Hepatocyte (in vitro differentiated cells): ENCODE measurements at regions not wholly inside any gene's neighbourhood (a gene's known extent, or its start where the extent isn't known, plus 50 kb on each side); places are given as distances from the start of the nearest gene placed in this dataset.

Experiments
- DNase-seq: peaks from one replicate; pipeline ENCODE4 v3.0.0-alpha.2; 2016; ENCODE audit warnings: low spot score
- H2AFZ ChIP-seq: fragments of 200-600 bp; sonication (generic); 2 replicates; pipeline ENCODE4 v1.6.0; 2016; ENCODE audit warnings: antibody characterized with exemption, mild to moderate bottlenecking
- H3K27ac ChIP-seq: fragments of 200-600 bp; sonication (generic); 2 replicates; pipeline ENCODE4 v1.5.1; 2016; ENCODE audit warnings: mild to moderate bottlenecking
- H3K27me3 ChIP-seq: fragments of 200-600 bp; sonication (generic); 2 replicates; pipeline ENCODE4 v1.6.1; 2016
- H3K36me3 ChIP-seq: fragments of 200-600 bp; sonication (generic); replicated peaks from 2 replicates; pipeline ENCODE4 v1.5.1; 2016; ENCODE audit warnings: low read depth; ENCODE audit not compliant: insufficient read depth
- H3K4me1 ChIP-seq: fragments of 200-600 bp; sonication (generic); 2 replicates; pipeline ENCODE4 v1.5.1; 2016; ENCODE audit warnings: mild to moderate bottlenecking, moderate library complexity; ENCODE audit not compliant: insufficient read depth
- H3K4me2 ChIP-seq: fragments of 200-600 bp; sonication (generic); 2 replicates; pipeline ENCODE4 v1.6.0; 2016
- H3K4me3 ChIP-seq: fragments of 200-600 bp; sonication (generic); 2 replicates; pipeline ENCODE4 v1.5.1; 2016; ENCODE audit warnings: mild to moderate bottlenecking
- H3K79me2 ChIP-seq: fragments of 200-600 bp; sonication (generic); 2 replicates; pipeline ENCODE4 v1.6.0; 2017; ENCODE audit warnings: mild to moderate bottlenecking
- H3K9me2 ChIP-seq: fragments of 200-600 bp; sonication (generic); replicated peaks from 2 replicates; pipeline ENCODE4 v1.6.0; 2017; ENCODE audit warnings: mild to moderate bottlenecking; ENCODE audit not compliant: insufficient read depth
- H3K9me3 ChIP-seq: fragments of 200-600 bp; sonication (generic); 2 replicates; pipeline ENCODE4 v1.5.1; 2016; ENCODE audit warnings: low read depth, mild to moderate bottlenecking
- H4K20me1 ChIP-seq: fragments of 200-600 bp; sonication (generic); 2 replicates; pipeline ENCODE4 v1.6.0; 2016; ENCODE audit warnings: mild to moderate bottlenecking; ENCODE audit not compliant: insufficient read depth, poor library complexity, severe bottlenecking
- CTCF ChIP-seq: fragments of 200-600 bp; sonication (generic); IDR thresholded peaks from 2 replicates; pipeline ENCODE4 v1.5.1; 2016; ENCODE audit warnings: antibody characterized with exemption, mild to moderate bottlenecking; ENCODE audit not compliant: poor library complexity
- EZH2 ChIP-seq: fragments of 200-600 bp; sonication (generic); IDR thresholded peaks from 2 replicates; pipeline ENCODE4 v1.6.1; 2016; ENCODE audit warnings: antibody characterized with exemption, mild to moderate bottlenecking, borderline replicate concordance
- EZH2phosphoT487 ChIP-seq: fragments of 200-600 bp; sonication (generic); IDR thresholded peaks from one replicate; pipeline ENCODE4 v1.6.1; 2018; ENCODE audit warnings: antibody characterized with exemption, mild to moderate bottlenecking, low read depth, moderate library complexity; ENCODE audit not compliant: unreplicated experiment, severe bottlenecking
- WGBS: methylation state at CpG from one replicate; pipeline ENCODE4 v1.1.6; 2016; ENCODE audit warnings: low lambda C conversion rate; ENCODE audit errors: missing lambda C conversion rate; 5-methylcytosine and 5-hydroxymethylcytosine counted together

DNA sequence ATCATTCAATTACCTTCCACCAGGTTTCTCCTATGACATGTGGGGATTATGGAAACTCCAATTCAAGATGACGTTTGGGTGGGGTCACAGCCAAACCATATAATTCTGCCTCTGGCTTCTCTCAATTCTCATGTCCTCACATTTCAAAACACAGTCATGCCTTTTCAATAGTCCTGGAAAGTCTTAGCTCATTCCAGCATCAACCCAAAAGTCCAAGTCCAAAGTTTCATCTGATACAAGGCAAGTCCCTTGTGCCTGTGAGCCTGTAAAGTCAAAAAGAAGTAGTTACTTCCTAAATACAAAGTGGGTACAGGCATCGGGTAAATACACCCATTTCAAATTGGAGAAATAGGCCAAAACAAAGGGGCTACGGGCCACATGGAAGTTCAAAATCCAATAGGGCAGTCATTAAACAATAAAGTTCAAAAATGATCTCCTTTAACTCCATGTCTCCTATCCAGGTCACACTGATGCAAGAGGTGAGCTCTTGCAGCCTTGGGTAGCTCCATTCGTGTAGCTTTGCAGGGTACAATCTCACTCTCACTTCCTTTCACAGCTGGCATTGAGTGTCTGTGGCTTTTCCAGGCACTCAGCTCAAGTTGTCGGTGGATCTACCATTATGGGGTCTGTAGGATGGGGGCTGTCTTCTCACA, 112.9 kb downstream of the FCRL5 start:
- Histone ChIP-seq H3K36me3 (no peaks in the 10 kb centered on the region), H3K79me2 (no peaks in the 10 kb centered on the region), H3K4me2 (no peak overlapping the region), H3K27ac (peak overlapping the region; percentile 57), H4K20me1 (no peaks in the 10 kb centered on the region), H2AFZ (no peak overlapping the region), H3K9me2 (no peaks in the 10 kb centered on the region), H3K27me3 (no peaks in the 10 kb centered on the region), H3K9me3 (no peaks in the 10 kb centered on the region), H3K4me3 (no peak overlapping the region), H3K4me1 (peaks cover 38% of the 10 kb centered on the region)
- TF ChIP-seq EZH2: no peak
- TF ChIP-seq EZH2phosphoT487: no peak
- no peak for TF ChIP-seq CTCF
- peak; percentile 23 for DNase-seq
- 84% methylated on average over 5 of the region's 5 CpGs for WGBS

DNA sequence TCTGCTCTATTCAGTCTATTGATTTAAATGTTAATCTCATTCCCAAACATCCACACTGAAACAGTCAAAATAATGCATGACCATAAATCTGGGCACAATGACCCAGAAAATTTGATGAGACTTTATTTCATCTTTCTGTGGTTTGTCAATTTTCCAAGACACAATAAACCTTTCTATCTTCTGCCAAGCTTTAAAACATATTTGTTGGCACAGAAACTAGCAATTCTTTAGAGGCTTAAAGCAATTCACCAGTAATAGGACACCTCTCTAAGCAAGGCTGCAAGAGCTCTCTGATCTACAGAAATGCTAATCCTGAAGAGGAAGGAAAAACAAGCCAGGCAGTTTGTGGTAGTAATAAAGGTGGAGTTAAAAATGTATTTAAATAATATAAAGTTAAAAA, 113.7 kb downstream of the FCRL5 start:
- Histone ChIP-seq H3K4me1 (peaks cover 38% of the 10 kb centered on the region), H3K9me2 (no peaks in the 10 kb centered on the region), H3K9me3 (no peaks in the 10 kb centered on the region), H3K79me2 (no peaks in the 10 kb centered on the region), H3K27ac (peak overlapping the region; percentile 57), H2AFZ (no peak overlapping the region), H3K4me3 (no peak overlapping the region), H3K4me2 (no peak overlapping the region), H3K27me3 (no peaks in the 10 kb centered on the region), H3K36me3 (no peaks in the 10 kb centered on the region), H4K20me1 (no peaks in the 10 kb centered on the region)
- TF ChIP-seq CTCF (no peak), EZH2phosphoT487 (no peak), EZH2 (no peak)
- DNase-seq: no peak

DNA sequence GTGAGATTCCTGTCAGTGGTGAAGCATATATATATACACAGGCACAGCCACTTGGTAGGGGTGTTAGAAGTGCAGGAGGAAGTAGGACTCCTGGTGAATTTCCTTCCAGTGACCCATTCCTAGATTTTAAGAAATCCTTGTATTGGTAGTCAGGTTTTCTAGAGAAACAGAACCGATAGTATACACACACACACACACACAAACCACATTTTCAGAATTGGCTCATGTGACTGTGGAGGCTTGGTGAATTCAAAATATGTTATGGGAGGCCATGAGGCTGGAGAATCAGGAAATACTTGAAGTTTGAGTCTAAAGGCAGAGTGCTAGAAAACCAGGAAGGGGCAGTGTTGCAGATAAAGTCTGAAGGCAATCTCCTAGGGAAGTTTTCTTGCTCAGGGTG, 114.2 kb downstream of the FCRL5 start:
- H3K4me1 ChIP-seq: peaks cover 34% of the 10 kb centered on the region
- no peaks in the 10 kb centered on the region for H4K20me1 ChIP-seq
- H3K4me3 ChIP-seq: no peak overlapping the region
- no peak overlapping the region for H2AFZ ChIP-seq
- no peaks in the 10 kb centered on the region for H3K36me3 ChIP-seq
- H3K9me3 ChIP-seq: no peaks in the 10 kb centered on the region
- peak overlapping the region; percentile 57 for H3K27ac ChIP-seq
- H3K4me2 ChIP-seq: no peak overlapping the region
- no peaks in the 10 kb centered on the region for H3K79me2 ChIP-seq
- H3K9me2 ChIP-seq: no peaks in the 10 kb centered on the region
- DNase-seq: no peak
- WGBS: 76% methylated on average over 1 of the region's 1 CpG
- TF ChIP-seq EZH2phosphoT487 (no peak), EZH2 (no peak), CTCF (no peak)
- H3K27me3 ChIP-seq: no peaks in the 10 kb centered on the region
